H9 (cell line): ENCODE measurements at regions not wholly inside any gene's neighbourhood (a gene's known extent, or its start where the extent isn't known, plus 50 kb on each side); places are given as distances from the start of the nearest gene placed in this dataset.

ENCODE experiments used
- DNase-seq: peaks from one replicate; pipeline ENCODE4 v3.0.0-alpha.2; 2017
- H2AFZ ChIP-seq: one replicate; pipeline ENCODE4 v1.6.1; 2013; ENCODE audit warnings: mild to moderate bottlenecking, low read length, control low read depth, moderate library complexity
- H2AK5ac ChIP-seq: 2 replicates; pipeline ENCODE4 v1.6.1; 2013; ENCODE audit warnings: low read length, control low read depth, mixed read lengths; ENCODE audit not compliant: insufficient read length
- H2BK120ac ChIP-seq: one replicate; pipeline ENCODE4 v1.6.1; 2013; ENCODE audit warnings: low read depth, mild to moderate bottlenecking, low read length, control low read depth, inconsistent platforms; ENCODE audit not compliant: poor library complexity, severe bottlenecking
- H2BK12ac ChIP-seq: 2 replicates; pipeline ENCODE4 v1.6.1; 2013; ENCODE audit warnings: low read length, control low read depth, mixed read lengths, low read depth; ENCODE audit not compliant: insufficient read length
- H2BK15ac ChIP-seq: 2 replicates; pipeline ENCODE4 v1.6.1; 2013; ENCODE audit warnings: low read depth, low read length, control low read depth
- H2BK20ac ChIP-seq: one replicate; pipeline ENCODE4 v1.6.1; 2013; ENCODE audit warnings: low read depth, mild to moderate bottlenecking, low read length, control low read depth, inconsistent platforms; ENCODE audit not compliant: poor library complexity, severe bottlenecking
- H2BK5ac ChIP-seq: 2 replicates; pipeline ENCODE4 v1.6.1; 2013; ENCODE audit warnings: low read length, control low read depth, mixed read lengths; ENCODE audit not compliant: insufficient read length
- H3K14ac ChIP-seq: 2 replicates; pipeline ENCODE4 v1.6.1; 2013; ENCODE audit warnings: low read length, control low read depth; ENCODE audit not compliant: insufficient read depth
- H3K18ac ChIP-seq: 2 replicates; pipeline ENCODE4 v1.6.1; 2013; ENCODE audit warnings: low read depth, mild to moderate bottlenecking, mixed read lengths, low read length, control low read depth; ENCODE audit not compliant: insufficient read length
- H3K23ac ChIP-seq: 2 replicates; pipeline ENCODE4 v1.6.1; 2013; ENCODE audit warnings: low read length, control low read depth, mixed read lengths, low read depth; ENCODE audit not compliant: insufficient read length
- H3K23me2 ChIP-seq: 2 replicates; pipeline ENCODE4 v1.6.1; 2013; ENCODE audit warnings: low read depth, mild to moderate bottlenecking, mixed read lengths, low read length, control low read depth; ENCODE audit not compliant: insufficient read length, poor library complexity, severe bottlenecking
- H3K27ac ChIP-seq: 2 replicates; pipeline ENCODE4 v1.5.1; 2013; ENCODE audit warnings: low read length, control low read depth, mixed read lengths, low read depth; ENCODE audit not compliant: insufficient read length
- H3K27me3 ChIP-seq: 2 replicates; pipeline ENCODE4 v1.6.1; 2013; ENCODE audit warnings: low read length, control low read depth, inconsistent platforms; ENCODE audit not compliant: insufficient read depth
- H3K4ac ChIP-seq: 2 replicates; pipeline ENCODE4 v1.6.1; 2013; ENCODE audit warnings: low read depth, mild to moderate bottlenecking, control low read depth, inconsistent platforms, low read length, moderate library complexity
- H3K4me1 ChIP-seq: 2 replicates; pipeline ENCODE4 v1.6.1; 2013; ENCODE audit warnings: low read length, control low read depth, inconsistent platforms; ENCODE audit not compliant: insufficient read depth
- H3K4me2 ChIP-seq: 2 replicates; pipeline ENCODE4 v1.6.1; 2013; ENCODE audit warnings: low read length, control low read depth, mixed read lengths; ENCODE audit not compliant: insufficient read length, insufficient read depth
- H3K56ac ChIP-seq: 2 replicates; pipeline ENCODE4 v1.6.1; 2013; ENCODE audit warnings: low read depth, mild to moderate bottlenecking, mixed read lengths, low read length, control low read depth; ENCODE audit not compliant: insufficient read length
- H3K79me1 ChIP-seq: 2 replicates; pipeline ENCODE4 v1.6.1; 2013; ENCODE audit warnings: low read depth, mild to moderate bottlenecking, moderate library complexity, low read length, control low read depth, inconsistent platforms; ENCODE audit not compliant: insufficient read depth, poor library complexity, severe bottlenecking
- H3K79me2 ChIP-seq: 2 replicates; pipeline ENCODE4 v1.6.1; 2013; ENCODE audit warnings: low read length, control low read depth, inconsistent platforms; ENCODE audit not compliant: insufficient read depth
- H3K9ac ChIP-seq: 2 replicates; pipeline ENCODE4 v1.6.1; 2013; ENCODE audit warnings: low read length, control low read depth, mixed read lengths; ENCODE audit not compliant: insufficient read length; ENCODE audit errors: extremely low read depth
- H3K9me3 ChIP-seq: one replicate; pipeline ENCODE4 v1.6.1; 2013; ENCODE audit warnings: low read depth, low read length, inconsistent platforms; ENCODE audit not compliant: control insufficient read depth
- H3T11ph ChIP-seq: one replicate; pipeline ENCODE4 v1.6.1; 2013; ENCODE audit warnings: mild to moderate bottlenecking, low read length, control low read depth, inconsistent platforms
- H4K20me1 ChIP-seq: one replicate; pipeline ENCODE4 v1.6.1; 2013; ENCODE audit not compliant: control insufficient read depth, insufficient read length, insufficient read depth
- H4K5ac ChIP-seq: 2 replicates; pipeline ENCODE4 v1.6.1; 2013; ENCODE audit warnings: low read depth, mild to moderate bottlenecking, mixed read lengths, low read length, control low read depth; ENCODE audit not compliant: insufficient read length
- H4K8ac ChIP-seq: replicated peaks from 2 replicates; pipeline ENCODE4 v1.6.1; 2013; ENCODE audit warnings: low read length, control low read depth, mixed read lengths, low read depth; ENCODE audit not compliant: insufficient read length
- H4K91ac ChIP-seq: 2 replicates; pipeline ENCODE4 v1.6.1; 2013; ENCODE audit warnings: low read depth, mild to moderate bottlenecking, moderate library complexity, mixed read lengths, low read length, control low read depth; ENCODE audit not compliant: insufficient read length
- H3K27ac Mint-ChIP-seq, 3 experiments: 2 replicates in 2 of 3; 3 replicates in 1 of 3; pipeline ENCODE4 v1.8.0; 2020 to 2021; ENCODE audit warnings: mixed read lengths in 3 of 3, mild to moderate bottlenecking in 1 of 3, moderate library complexity in 1 of 3
- H3K27me3 Mint-ChIP-seq: 2 replicates; pipeline ENCODE4 v1.8.0; 2021; ENCODE audit warnings: low read depth, mild to moderate bottlenecking, moderate library complexity, mixed read lengths
- H3K36me3 Mint-ChIP-seq, 3 experiments: 2 replicates in 2 of 3; 3 replicates in 1 of 3; pipeline ENCODE4 v1.8.0; 2020 to 2021; ENCODE audit warnings: low read depth in 3 of 3, mixed read lengths in 3 of 3; ENCODE audit not compliant: insufficient read depth in 1 of 3
- H3K4me1 Mint-ChIP-seq, 2 experiments: 2 replicates each; pipeline ENCODE4 v1.8.0; 2020; ENCODE audit warnings: mixed read lengths in 2 of 2
- H3K4me3 Mint-ChIP-seq, 2 experiments: 2 replicates in 1 of 2; 3 replicates in 1 of 2; pipeline ENCODE4 v1.8.0; 2020 to 2021; ENCODE audit warnings: mild to moderate bottlenecking in 2 of 2, mixed read lengths in 2 of 2, moderate library complexity in 1 of 2
- H3K9me3 Mint-ChIP-seq, 2 experiments: 2 replicates in 1 of 2; 3 replicates in 1 of 2; pipeline ENCODE4 v1.8.0; 2020; ENCODE audit warnings: mild to moderate bottlenecking in 2 of 2, mixed read lengths in 2 of 2, moderate library complexity in 1 of 2
- CTCF ChIP-seq: fragments of 200-600 bp; sonication (generic); conservative IDR thresholded peaks from 3 replicates; pipeline ENCODE4 v1.8.0; 2021; ENCODE audit warnings: antibody characterized with exemption, mild to moderate bottlenecking
- WGBS: extraction: QIAGEN DNeasy Blood & Tissue Kit; methylation state at CpG from one replicate; pipeline ENCODE4 v1.1.7; 2013; ENCODE audit warnings: missing lambda C conversion rate, low lambda C conversion rate, mixed read lengths; ENCODE audit not compliant: insufficient read length; ENCODE audit errors: extremely low coverage; 5-methylcytosine and 5-hydroxymethylcytosine counted together

GRCh38 chr1:98203466-98203865 lies 282.6 kb upstream of the DPYD start:
- Histone ChIP-seq H2BK120ac (no peak overlapping the region), H2BK20ac (no peak overlapping the region)

More at GRCh38 chr1:98203466-98203865, 282.6 kb upstream of the DPYD start:
- Histone ChIP-seq H2AK5ac (no peak overlapping the region), H2BK5ac (no peak overlapping the region), H3K4me2 (no peak overlapping the region), H3T11ph (no peak overlapping the region), H4K5ac (no peak overlapping the region), H3K79me1 (no peaks in the 10 kb centered on the region), H3K9me3 (no peaks in the 10 kb centered on the region), H3K4me1 (no peaks in the 10 kb centered on the region; the same call in 1 of the 2 replicates), H3K18ac (no peak overlapping the region), H3K27me3 (peaks cover 17% of the 10 kb centered on the region; the same call in 1 of the 2 replicates), H4K20me1 (no peaks in the 10 kb centered on the region), H2BK12ac (no peak overlapping the region), H3K27ac (no peak overlapping the region), H3K23ac (no peak overlapping the region), H3K79me2 (no peaks in the 10 kb centered on the region), H2AFZ (no peak overlapping the region), H3K56ac (no peak overlapping the region), H3K9ac (no peak overlapping the region), H4K91ac (no peak overlapping the region), H2BK15ac (no peak overlapping the region), H3K4ac (no peak overlapping the region), H3K14ac (no peak overlapping the region), H3K23me2 (no peaks in the 10 kb centered on the region), H4K8ac (no peak overlapping the region)
- H3K27ac Mint-ChIP-seq = no peak overlapping the region; a peak in 1 of 7 replicates
- H3K36me3 Mint-ChIP-seq = no peaks in the 10 kb centered on the region
- peaks cover 18 to 30% of the 10 kb centered on the region in 2 experiments for H3K4me1 Mint-ChIP-seq
- no peak overlapping the region for H3K4me3 Mint-ChIP-seq
- H3K27me3 Mint-ChIP-seq = peaks cover 63% of the 10 kb centered on the region
- no peak for DNase-seq
- no peak for TF ChIP-seq CTCF
- no peaks in the 10 kb centered on the region; a peak in 2 of 5 replicates for H3K9me3 Mint-ChIP-seq
- WGBS = no CpG with 5 or more reads among the region's 2 CpGs
